Smooth muscle cell (in vitro differentiated cells): ENCODE measurements at regions not wholly inside any gene's neighbourhood (a gene's known extent, or its start where the extent isn't known, plus 50 kb on each side); places are given as distances from the start of the nearest gene placed in this dataset.
A peak's percentile ranks its signal among the peaks of the same experiment; 100 is the strongest.

ENCODE experiments used
- DNase-seq: peaks from one replicate; lab custom pipeline; 2025; ENCODE audit not compliant: unreplicated experiment; lab: John Stamatoyannopoulos, UW
- H2AFZ ChIP-seq: fragments of 200-600 bp; sonication (generic); 2 replicates; pipeline ENCODE4 v1.6.0; 2016; ENCODE audit warnings: antibody characterized with exemption, low read depth, mild to moderate bottlenecking
- H3F3A ChIP-seq: fragments of 200-600 bp; sonication (generic); 2 replicates; pipeline ENCODE4 v1.6.0; 2017; ENCODE audit warnings: antibody characterized with exemption, low read depth
- H3K27ac ChIP-seq: fragments of 200-600 bp; sonication (generic); 2 replicates; pipeline ENCODE4 v1.5.1; 2016; ENCODE audit warnings: low read depth, mild to moderate bottlenecking
- H3K27me3 ChIP-seq: fragments of 200-600 bp; sonication (generic); 2 replicates; pipeline ENCODE4 v1.6.1; 2016; ENCODE audit warnings: low read depth, mild to moderate bottlenecking
- H3K36me3 ChIP-seq: fragments of 200-600 bp; sonication (generic); 2 replicates; pipeline ENCODE4 v1.5.1; 2016; ENCODE audit warnings: low read depth
- H3K4me1 ChIP-seq: fragments of 200-600 bp; sonication (generic); 2 replicates; pipeline ENCODE4 v1.5.1; 2016; ENCODE audit warnings: low read depth
- H3K4me2 ChIP-seq: fragments of 200-600 bp; sonication (generic); 2 replicates; pipeline ENCODE4 v1.6.0; 2016; ENCODE audit warnings: mild to moderate bottlenecking
- H3K4me3 ChIP-seq: fragments of 200-600 bp; sonication (generic); 2 replicates; pipeline ENCODE4 v1.5.1; 2016; ENCODE audit warnings: mild to moderate bottlenecking
- H3K79me2 ChIP-seq: fragments of 200-600 bp; sonication (generic); 2 replicates; pipeline ENCODE4 v1.6.0; 2016; ENCODE audit warnings: low read depth, mild to moderate bottlenecking
- H3K9ac ChIP-seq: fragments of 200-600 bp; sonication (generic); 2 replicates; pipeline ENCODE4 v1.6.0; 2016; ENCODE audit warnings: low read depth
- H3K9me3 ChIP-seq: fragments of 200-600 bp; sonication (generic); replicated peaks from 2 replicates; pipeline ENCODE4 v1.5.1; 2016; ENCODE audit warnings: low read depth
- H4K20me1 ChIP-seq: fragments of 200-600 bp; sonication (generic); 2 replicates; pipeline ENCODE4 v1.6.0; 2016; ENCODE audit warnings: low read depth
- CTCF ChIP-seq: fragments of 200-600 bp; sonication (generic); IDR thresholded peaks from 2 replicates; pipeline ENCODE4 v1.5.1; 2017; ENCODE audit warnings: borderline replicate concordance, mild to moderate bottlenecking, antibody characterized with exemption; ENCODE audit not compliant: insufficient read depth, poor library complexity, severe bottlenecking
- WGBS: methylation state at CpG from one replicate; pipeline ENCODE4 v1.1.7; 2016; ENCODE audit warnings: low lambda C conversion rate; 5-methylcytosine and 5-hydroxymethylcytosine counted together

GRCh38 chr7:101747053-101747878 lies 70.2 kb upstream of the CUX1 start:
- H2AFZ ChIP-seq = peak overlapping the region; percentile 91
- no peaks in the 10 kb centered on the region for H4K20me1 ChIP-seq
- H3K4me3 ChIP-seq = no peak overlapping the region
- peaks cover 24% of the 10 kb centered on the region for H3K4me1 ChIP-seq
- no peaks in the 10 kb centered on the region for H3K79me2 ChIP-seq
- no peak overlapping the region for H3K9ac ChIP-seq
- no peaks in the 10 kb centered on the region for H3K9me3 ChIP-seq
- TF ChIP-seq CTCF = no peak
- H3K36me3 ChIP-seq = no peaks in the 10 kb centered on the region
- WGBS = 70% methylated on average over 13 of the region's 13 CpGs
- no peaks in the 10 kb centered on the region for H3K27me3 ChIP-seq
- no peak for DNase-seq
- peak overlapping the region; percentile 67 for H3K4me2 ChIP-seq
- H3F3A ChIP-seq = peaks cover 14% of the 10 kb centered on the region
- H3K27ac ChIP-seq = no peak overlapping the region

GRCh38 chr7:101747879-101748345 lies 69.5 kb upstream of the CUX1 start:
- DNase-seq = no peak

GRCh38 chr7:101749891-101750290 lies 67.5 kb upstream of the CUX1 start:
- peaks cover 14% of the 10 kb centered on the region for H3F3A ChIP-seq
- no peak for TF ChIP-seq CTCF
- DNase-seq = no peak
- no peak overlapping the region for H2AFZ ChIP-seq
- 84% methylated on average over 3 of the region's 3 CpGs for WGBS
- no peak overlapping the region for H3K4me3 ChIP-seq
- no peaks in the 10 kb centered on the region for H4K20me1 ChIP-seq
- no peaks in the 10 kb centered on the region for H3K9me3 ChIP-seq
- peaks cover 11% of the 10 kb centered on the region for H3K4me1 ChIP-seq
- no peak overlapping the region for H3K4me2 ChIP-seq
- no peaks in the 10 kb centered on the region for H3K36me3 ChIP-seq
- H3K9ac ChIP-seq = no peak overlapping the region
- H3K27me3 ChIP-seq = no peaks in the 10 kb centered on the region
- H3K79me2 ChIP-seq = no peaks in the 10 kb centered on the region
- no peak overlapping the region for H3K27ac ChIP-seq

More at GRCh38 chr7:101747879-101748345, 69.5 kb upstream of the CUX1 start:
- H3K27ac ChIP-seq = no peak overlapping the region
- 46% methylated on average over 14 of the region's 15 CpGs for WGBS
- H3K27me3 ChIP-seq = no peaks in the 10 kb centered on the region
- H3K36me3 ChIP-seq = no peaks in the 10 kb centered on the region
- no peak overlapping the region for H3K9ac ChIP-seq
- H3F3A ChIP-seq = peaks cover 14% of the 10 kb centered on the region
- H4K20me1 ChIP-seq = no peaks in the 10 kb centered on the region
- peaks cover 24% of the 10 kb centered on the region for H3K4me1 ChIP-seq
- TF ChIP-seq CTCF = no peak
- H2AFZ ChIP-seq = peak overlapping the region; percentile 91
- H3K4me3 ChIP-seq = no peak overlapping the region
- peak overlapping the region; percentile 67 for H3K4me2 ChIP-seq
- no peaks in the 10 kb centered on the region for H3K79me2 ChIP-seq
- H3K9me3 ChIP-seq = no peaks in the 10 kb centered on the region
